ENCODE measurements at regions not wholly inside any gene's neighbourhood (a gene's known extent, or its start where the extent isn't known, plus 50 kb on each side); places are given as distances from the start of the nearest gene placed in this dataset.
A peak's percentile ranks its signal among the peaks of the same experiment; 100 is the strongest.

DNA sequence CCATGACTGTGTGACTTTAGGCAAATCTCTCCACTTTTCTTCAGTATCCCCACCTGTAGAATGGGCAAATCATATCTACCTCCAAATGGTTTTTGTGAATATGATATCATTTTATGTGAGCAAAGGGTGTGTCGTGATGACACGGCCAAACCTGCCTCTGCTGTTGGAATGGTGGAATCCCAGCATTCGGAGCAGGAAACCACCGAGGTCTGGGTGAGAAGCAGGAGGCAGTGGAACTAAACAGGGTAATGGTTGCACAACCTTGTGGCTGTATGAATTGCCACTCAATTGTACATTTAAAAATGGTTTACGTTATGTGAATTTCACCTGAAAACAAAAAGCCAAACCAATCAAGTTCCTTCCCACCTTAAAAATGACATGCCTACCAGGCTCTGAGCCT is 131.4 kb upstream of the ZMIZ1 start:
- H3K9me3 Mint-ChIP-seq: no peaks in the 10 kb centered on the region
- no peak overlapping the region for H3K4me3 Mint-ChIP-seq
- H3K36me3 Mint-ChIP-seq (ENCODE audit: insufficient read depth in 2 of 2): no peaks in the 10 kb centered on the region
- no peaks in the 10 kb centered on the region for H3K4me1 Mint-ChIP-seq (ENCODE audit: low read depth)
- ATAC-seq (replicated peaks in 1 of 2) (no peak), DNase-seq (no peak)
- H3K27ac Mint-ChIP-seq: no peak overlapping the region
- no peaks in the 10 kb centered on the region for H3K27me3 Mint-ChIP-seq (ENCODE audit: low read depth)

DNA sequence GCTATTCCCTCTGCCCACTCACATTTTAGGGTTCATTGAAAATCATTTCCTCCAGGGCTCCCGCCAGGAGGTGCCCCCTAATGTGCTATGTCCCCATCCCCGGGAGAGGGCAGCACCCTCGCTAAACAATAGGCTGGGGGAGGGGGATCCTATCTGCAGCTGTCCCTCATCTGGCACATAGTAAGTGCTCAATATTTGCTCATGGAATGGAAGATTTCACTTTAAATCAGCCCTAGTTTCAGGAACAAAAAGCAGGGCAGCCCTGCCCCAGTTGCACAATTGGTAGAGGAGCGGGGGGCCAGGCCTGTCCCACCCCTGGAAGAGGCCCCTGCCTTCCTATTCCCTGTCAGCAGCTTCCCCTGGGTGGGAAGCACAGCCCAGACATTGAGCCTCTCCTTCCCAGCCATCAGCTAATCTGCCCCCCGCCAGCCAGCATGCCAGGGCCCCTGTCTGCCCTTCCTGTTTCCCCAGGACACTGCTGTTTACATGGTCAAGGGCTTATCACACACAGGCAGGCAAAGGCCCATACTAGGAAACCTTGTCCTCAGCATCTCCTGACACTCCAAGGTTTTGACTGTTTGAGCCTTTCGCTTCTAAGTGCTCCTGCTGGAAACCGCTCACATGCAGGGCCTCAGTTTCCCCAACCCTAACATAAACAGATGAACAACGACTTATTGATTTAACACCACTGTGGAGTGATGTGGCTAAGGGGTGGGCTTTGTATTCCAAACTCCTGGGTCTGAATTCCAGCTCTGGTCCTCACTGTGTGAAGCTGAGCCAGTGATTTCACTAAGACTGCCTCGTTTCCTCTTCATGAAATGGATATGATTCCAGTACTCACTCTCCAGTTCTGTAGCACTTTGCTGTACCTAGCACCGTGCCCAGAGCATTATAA is 130.7 kb upstream of the ZMIZ1 start:
- H3K27ac Mint-ChIP-seq: no peak overlapping the region
- peaks cover 0 to 1% of the 10 kb centered on the region in 2 donors for H3K9me3 Mint-ChIP-seq
- no peaks in the 10 kb centered on the region for H3K27me3 Mint-ChIP-seq (ENCODE audit: low read depth)
- H3K36me3 Mint-ChIP-seq (ENCODE audit: insufficient read depth in 2 of 2): no peaks in the 10 kb centered on the region
- H3K4me3 Mint-ChIP-seq: no peak overlapping the region
- no peaks in the 10 kb centered on the region for H3K4me1 Mint-ChIP-seq (ENCODE audit: low read depth)
- peak; percentile 9 to 16 for DNase-seq
- ATAC-seq (replicated peaks in 1 of 2): peak in 1 of 2 donors; percentile 47

DNA sequence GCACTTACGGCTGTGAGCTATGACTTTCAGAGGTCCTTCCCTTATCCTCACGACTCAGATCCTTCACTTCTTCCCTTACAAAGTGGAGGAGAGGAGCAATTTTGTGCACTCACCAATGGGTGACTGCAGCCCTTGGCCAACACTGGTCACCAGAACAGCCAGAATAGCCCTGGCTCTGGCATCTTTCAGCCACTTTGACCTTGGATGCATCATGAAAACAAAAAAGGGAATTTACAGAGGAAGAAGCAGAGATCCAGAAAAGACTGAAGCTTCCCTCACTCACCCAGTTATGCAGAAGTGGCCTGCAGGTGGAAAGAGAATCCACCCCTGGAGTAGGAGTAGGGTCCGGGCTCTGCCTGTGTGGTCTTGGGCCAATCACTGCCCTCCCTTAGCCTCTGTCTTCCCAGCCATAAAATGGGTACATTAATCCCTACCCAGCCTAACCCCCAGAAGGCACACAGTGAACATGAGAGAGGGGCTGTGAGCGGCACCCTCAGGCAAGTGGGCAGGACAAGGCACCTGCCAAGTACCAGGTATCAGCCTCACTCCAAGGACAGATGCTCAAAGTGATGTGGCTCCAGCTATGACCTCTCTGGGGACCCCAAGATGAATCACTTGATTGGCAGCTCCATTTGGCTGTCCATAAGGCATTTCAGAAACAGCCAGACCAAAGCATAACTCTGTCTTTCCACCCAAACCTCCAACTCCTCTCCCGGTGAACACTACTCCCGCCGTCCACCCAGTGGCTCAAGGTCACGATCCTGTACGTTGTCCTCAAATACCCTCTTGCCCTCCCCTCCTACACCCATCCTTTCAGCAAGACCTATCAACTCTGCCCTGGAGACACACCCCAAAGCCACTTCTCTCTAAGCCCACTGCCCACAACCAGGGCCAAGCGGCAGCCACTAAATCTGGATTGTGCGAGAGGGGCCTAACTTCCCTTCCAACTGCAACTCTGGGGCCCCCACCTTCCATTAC is 129.8 kb upstream of the ZMIZ1 start:
- Mint-ChIP-seq H3K4me3 (no peak overlapping the region), H3K27ac (no peak overlapping the region), H3K9me3 (peaks cover 1 to 2% of the 10 kb centered on the region in 2 donors), H3K36me3 (ENCODE audit: insufficient read depth in 2 of 2) (no peaks in the 10 kb centered on the region), H3K4me1 (ENCODE audit: low read depth) (no peaks in the 10 kb centered on the region), H3K27me3 (ENCODE audit: low read depth) (no peaks in the 10 kb centered on the region)
- ATAC-seq (replicated peaks in 1 of 2): no peak
- no peak for DNase-seq

DNA sequence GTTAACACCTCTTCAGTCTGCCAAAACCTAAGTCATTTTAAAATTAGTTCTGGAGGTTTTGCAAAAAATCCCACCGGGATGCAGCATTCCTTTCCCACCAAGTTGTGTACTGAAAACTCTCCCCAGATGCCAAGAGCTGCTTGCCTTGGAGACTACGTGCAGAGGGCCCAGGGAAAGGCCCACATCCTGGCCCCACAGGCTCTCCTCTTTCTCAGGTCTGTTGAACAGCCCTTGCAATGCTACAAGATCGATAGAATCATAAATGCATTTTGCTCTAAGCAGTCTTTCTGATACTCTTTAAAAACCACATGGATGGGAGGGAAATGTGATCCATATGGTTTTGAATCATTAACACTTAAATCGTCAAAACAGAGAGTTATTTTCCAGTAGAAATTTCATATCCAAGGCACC is 126.7 kb upstream of the ZMIZ1 start:
- Mint-ChIP-seq H3K27ac (no peak overlapping the region), H3K4me1 (ENCODE audit: low read depth) (peaks cover 7% of the 10 kb centered on the region), H3K9me3 (peaks cover 1 to 2% of the 10 kb centered on the region in 2 donors), H3K36me3 (ENCODE audit: insufficient read depth in 2 of 2) (no peaks in the 10 kb centered on the region), H3K4me3 (no peak overlapping the region), H3K27me3 (ENCODE audit: low read depth) (no peaks in the 10 kb centered on the region)
- no peak for ATAC-seq (replicated peaks in 1 of 2)
- no peak for DNase-seq

DNA sequence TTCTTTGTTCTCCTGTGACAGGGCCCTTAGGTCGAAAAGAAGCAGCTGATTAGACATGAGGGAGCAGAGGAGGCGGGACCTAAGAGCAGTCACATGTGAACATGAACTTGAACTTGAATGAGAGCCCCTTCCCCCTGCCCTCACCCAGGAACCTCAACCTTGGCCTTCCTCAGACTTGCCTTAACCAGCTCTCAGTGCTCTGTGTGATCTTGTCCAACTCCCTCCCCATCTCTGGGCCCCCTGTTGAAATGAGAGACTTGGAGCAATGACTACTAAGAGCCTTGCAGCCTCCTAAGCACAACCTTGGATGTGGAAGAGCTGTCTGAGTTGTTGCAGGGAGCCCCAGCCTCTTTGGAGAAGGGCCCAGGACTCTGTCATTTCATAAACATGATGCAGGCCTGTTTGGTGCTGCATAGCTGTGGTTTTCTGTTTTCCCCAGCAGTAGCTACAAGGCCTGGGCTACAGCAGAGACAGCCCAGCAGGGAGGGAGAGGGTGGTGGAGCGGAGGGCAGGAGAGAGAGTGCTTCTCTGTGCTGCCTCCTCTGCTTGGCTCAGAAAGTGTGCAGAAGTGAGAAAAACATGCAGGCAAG is 123.9 kb upstream of the ZMIZ1 start:
- Mint-ChIP-seq H3K4me1 (ENCODE audit: low read depth) (peaks cover 7% of the 10 kb centered on the region), H3K36me3 (ENCODE audit: insufficient read depth in 2 of 2) (no peaks in the 10 kb centered on the region)
- ATAC-seq (replicated peaks in 1 of 2): no peak

DNA sequence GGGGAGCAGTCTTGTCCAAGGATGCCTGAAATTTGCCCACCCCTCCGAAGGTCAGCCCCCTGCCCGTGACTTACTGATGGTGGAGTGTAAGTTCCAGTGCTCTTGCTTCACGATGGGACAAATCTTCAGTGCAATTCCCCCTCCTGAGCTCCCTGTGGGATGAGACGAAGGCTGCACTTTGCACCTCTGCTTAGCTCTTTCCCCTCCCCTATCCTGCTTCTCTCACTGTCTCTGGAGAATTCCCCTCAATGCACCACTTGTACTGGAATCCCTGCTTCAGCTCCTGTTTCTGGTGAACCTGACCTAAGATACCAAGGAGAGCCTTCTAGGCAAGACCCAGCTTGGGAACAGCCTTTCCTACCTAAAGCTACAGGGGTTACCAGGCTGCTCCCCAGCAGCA is 122.9 kb upstream of the ZMIZ1 start:
- peaks cover 1 to 2% of the 10 kb centered on the region in 2 donors for H3K9me3 Mint-ChIP-seq
- no peak for DNase-seq
- H3K36me3 Mint-ChIP-seq (ENCODE audit: insufficient read depth in 2 of 2): no peaks in the 10 kb centered on the region
- H3K4me1 Mint-ChIP-seq (ENCODE audit: low read depth): peaks cover 7% of the 10 kb centered on the region
- no peak for ATAC-seq (replicated peaks in 1 of 2)
- H3K27ac Mint-ChIP-seq: no peak overlapping the region
- H3K27me3 Mint-ChIP-seq (ENCODE audit: low read depth): no peaks in the 10 kb centered on the region
- H3K4me3 Mint-ChIP-seq: no peak overlapping the region

More for the DNA sequence above, 123.9 kb upstream of the ZMIZ1 start:
- no peak overlapping the region for H3K4me3 Mint-ChIP-seq
- peaks cover 1 to 2% of the 10 kb centered on the region in 2 donors for H3K9me3 Mint-ChIP-seq
- DNase-seq: no peak
- H3K27me3 Mint-ChIP-seq (ENCODE audit: low read depth): no peaks in the 10 kb centered on the region
- no peak overlapping the region for H3K27ac Mint-ChIP-seq

DNA sequence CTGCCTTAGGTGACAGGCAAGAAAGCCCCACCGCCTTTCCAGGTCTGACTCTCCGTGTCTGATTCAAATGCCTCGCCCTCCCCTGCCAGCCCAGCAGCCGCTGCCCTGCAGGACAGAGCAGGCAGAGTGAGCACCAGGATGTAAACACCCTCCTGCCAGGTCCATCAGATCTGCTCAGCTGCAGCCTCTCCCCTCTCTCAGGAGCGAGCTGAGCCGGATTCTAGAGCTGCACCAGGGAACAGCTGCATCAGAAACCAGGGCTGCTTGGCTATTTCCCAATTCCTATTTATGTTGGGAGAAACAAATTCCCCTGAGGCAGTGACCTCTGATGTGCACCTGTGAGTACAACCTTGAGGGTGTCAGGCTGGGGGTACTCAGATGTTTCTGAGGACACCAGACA is 121.5 kb upstream of the ZMIZ1 start:
- Mint-ChIP-seq H3K4me3 (no peak overlapping the region), H3K27me3 (ENCODE audit: low read depth) (no peaks in the 10 kb centered on the region), H3K9me3 (peaks cover 1 to 2% of the 10 kb centered on the region in 2 donors), H3K36me3 (ENCODE audit: insufficient read depth in 2 of 2) (no peaks in the 10 kb centered on the region), H3K27ac (no peak overlapping the region), H3K4me1 (ENCODE audit: low read depth) (peaks cover 7% of the 10 kb centered on the region)
- ATAC-seq (replicated peaks in 1 of 2): no peak
- no peak for DNase-seq

DNA sequence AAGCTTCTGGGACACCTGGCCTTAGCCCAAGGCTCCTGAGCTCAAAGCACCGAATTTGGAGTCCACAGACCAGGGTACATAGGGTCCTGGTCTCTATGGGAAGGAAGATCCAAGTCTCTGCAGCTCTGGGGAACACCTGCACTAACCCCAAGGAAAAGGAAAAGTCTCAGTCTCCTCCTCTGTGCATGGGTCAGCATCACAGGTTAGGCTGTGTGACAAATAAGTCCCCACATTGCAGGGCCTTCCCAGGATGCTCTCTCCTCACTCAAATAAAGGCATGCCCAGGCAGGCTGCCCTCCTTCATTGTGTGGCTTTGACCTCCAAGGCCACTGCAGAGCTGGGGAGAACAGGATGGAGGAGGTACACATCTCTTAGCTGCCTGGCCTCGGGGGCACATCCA is 121.0 kb upstream of the ZMIZ1 start:
- H3K9me3 Mint-ChIP-seq: peaks cover 1 to 2% of the 10 kb centered on the region in 2 donors

DNA sequence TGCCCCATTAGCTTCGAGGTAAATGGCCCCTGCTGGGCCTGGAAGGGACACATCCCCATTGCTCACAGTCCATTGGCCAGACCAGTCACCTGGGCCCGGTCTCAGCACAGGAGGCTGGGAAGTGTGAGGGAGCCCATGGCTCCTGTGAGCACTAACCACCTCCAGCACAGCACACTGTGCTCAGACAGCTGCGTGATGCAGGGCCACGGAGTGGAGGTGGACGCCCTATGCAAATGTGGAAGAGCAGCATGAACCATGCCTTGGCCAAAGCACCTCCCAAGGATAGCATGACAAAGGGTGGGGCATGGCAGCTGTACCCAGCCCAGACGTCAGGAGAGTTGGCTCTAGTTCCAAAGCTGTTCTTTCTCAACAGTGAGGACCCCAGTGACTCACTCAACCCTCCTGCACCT is 120.1 kb upstream of the ZMIZ1 start:
- DNase-seq (no peak), ATAC-seq (replicated peaks in 1 of 2) (peak in 1 of 2 donors; percentile 26)
- no peaks in the 10 kb centered on the region for H3K9me3 Mint-ChIP-seq
- H3K36me3 Mint-ChIP-seq (ENCODE audit: insufficient read depth in 2 of 2): no peaks in the 10 kb centered on the region
- no peak overlapping the region for H3K27ac Mint-ChIP-seq
- no peak overlapping the region for H3K4me3 Mint-ChIP-seq
- no peaks in the 10 kb centered on the region for H3K27me3 Mint-ChIP-seq (ENCODE audit: low read depth)
- H3K4me1 Mint-ChIP-seq (ENCODE audit: low read depth): peaks cover 7% of the 10 kb centered on the region

More for the DNA sequence above, 121.0 kb upstream of the ZMIZ1 start:
- Mint-ChIP-seq H3K27ac (no peak overlapping the region), H3K27me3 (ENCODE audit: low read depth) (no peaks in the 10 kb centered on the region), H3K4me1 (ENCODE audit: low read depth) (peaks cover 7% of the 10 kb centered on the region), H3K4me3 (no peak overlapping the region), H3K36me3 (ENCODE audit: insufficient read depth in 2 of 2) (no peaks in the 10 kb centered on the region)
- ATAC-seq (replicated peaks in 1 of 2) (no peak), DNase-seq (no peak)

DNA sequence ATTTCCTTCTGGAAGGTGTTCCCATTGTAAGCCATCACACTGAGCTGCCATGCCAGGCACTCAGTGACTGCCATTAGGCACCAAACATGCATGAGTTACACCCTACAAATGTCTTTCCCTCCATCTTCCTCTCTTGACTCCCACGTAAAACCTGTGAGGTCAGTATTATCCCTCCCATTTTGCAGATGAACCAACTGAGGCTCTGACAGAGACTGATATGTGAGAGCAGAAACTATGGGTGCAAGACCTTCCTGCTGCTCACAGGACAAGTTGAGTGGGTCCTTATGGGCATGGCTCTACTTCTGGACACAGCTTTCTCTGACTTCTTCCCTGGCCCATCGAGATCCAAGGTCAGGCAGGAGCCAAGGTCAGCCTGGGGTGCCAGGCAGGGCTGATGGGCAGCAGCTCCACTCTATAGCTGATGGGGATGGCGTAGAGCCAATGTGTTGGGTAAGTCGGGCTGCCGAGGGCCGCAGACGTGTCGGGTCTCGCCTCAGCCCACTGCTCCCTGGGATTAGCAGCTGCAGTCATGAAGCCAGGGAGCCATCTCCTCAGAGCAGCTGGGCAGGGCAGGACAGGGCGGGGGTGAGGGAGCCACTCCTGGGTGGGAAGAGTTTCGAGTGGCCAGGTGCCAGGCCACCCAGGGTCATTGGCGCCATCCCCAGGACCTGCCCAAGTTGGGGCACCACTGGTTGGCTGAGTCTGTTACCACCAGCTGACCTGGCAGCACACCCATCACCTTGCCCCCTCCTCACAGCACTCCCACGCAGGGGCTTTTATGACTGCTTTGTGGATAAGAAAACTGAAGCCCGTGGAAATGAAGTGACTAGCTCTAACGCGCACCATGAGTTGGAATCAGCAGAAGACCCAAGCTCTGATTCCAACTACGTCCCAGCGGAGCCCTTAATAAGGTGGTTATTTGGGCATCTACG is 117.8 kb upstream of the ZMIZ1 start:
- H3K27me3 Mint-ChIP-seq (ENCODE audit: low read depth): no peaks in the 10 kb centered on the region
- no peak overlapping the region for H3K4me3 Mint-ChIP-seq
- no peaks in the 10 kb centered on the region for H3K9me3 Mint-ChIP-seq
- ATAC-seq (replicated peaks in 1 of 2) (no peak), DNase-seq (no peak)
- no peaks in the 10 kb centered on the region for H3K4me1 Mint-ChIP-seq (ENCODE audit: low read depth)
- H3K36me3 Mint-ChIP-seq (ENCODE audit: insufficient read depth in 2 of 2): no peaks in the 10 kb centered on the region
- no peak overlapping the region for H3K27ac Mint-ChIP-seq

DNA sequence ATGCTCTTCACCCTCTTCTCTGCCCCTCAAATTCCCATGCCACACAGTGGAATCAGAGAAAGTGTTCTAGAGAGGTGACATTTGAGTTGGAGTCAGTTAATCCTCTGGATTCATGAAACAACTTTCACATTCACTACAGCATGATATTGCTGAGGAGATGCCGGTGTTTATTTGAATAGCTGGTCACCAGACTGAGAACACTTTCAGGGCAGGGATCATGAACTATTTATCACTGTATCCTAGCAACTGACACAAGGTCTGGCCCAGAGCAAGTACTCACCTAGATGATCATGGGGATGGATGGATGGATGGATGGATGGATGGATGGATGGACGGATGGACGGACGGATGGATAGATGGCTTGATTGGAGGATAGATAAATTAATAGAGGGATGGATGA is 116.7 kb upstream of the ZMIZ1 start:
- Mint-ChIP-seq H3K27me3 (ENCODE audit: low read depth) (no peaks in the 10 kb centered on the region), H3K36me3 (ENCODE audit: insufficient read depth in 2 of 2) (no peaks in the 10 kb centered on the region), H3K9me3 (no peaks in the 10 kb centered on the region), H3K4me1 (ENCODE audit: low read depth) (no peaks in the 10 kb centered on the region), H3K27ac (no peak overlapping the region), H3K4me3 (no peak overlapping the region)
- ATAC-seq (replicated peaks in 1 of 2) (no peak), DNase-seq (no peak)

DNA sequence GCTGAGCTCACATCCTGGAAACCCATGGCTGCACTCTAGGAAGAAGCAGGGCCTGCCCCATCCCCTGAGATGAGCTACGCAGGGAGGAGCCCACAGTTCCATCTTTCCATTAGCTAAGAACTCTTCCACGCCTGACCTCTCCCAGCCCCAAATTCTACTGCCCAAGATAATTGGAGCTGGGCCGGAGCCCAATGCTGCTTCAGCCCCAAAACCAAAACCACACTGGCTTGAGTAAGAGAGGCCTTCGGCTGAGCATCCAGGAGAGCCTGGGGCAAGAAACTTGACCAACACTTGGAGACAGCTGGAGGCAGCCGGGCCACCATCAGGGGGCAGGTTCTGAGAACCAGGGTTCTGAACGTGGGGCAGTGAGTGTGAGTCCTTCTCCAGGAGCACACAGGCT is 116.1 kb upstream of the ZMIZ1 start:
- H3K4me1 Mint-ChIP-seq (ENCODE audit: low read depth): no peaks in the 10 kb centered on the region
- no peak overlapping the region for H3K27ac Mint-ChIP-seq
- H3K4me3 Mint-ChIP-seq: no peak overlapping the region
- no peaks in the 10 kb centered on the region for H3K36me3 Mint-ChIP-seq (ENCODE audit: insufficient read depth in 2 of 2)
- no peaks in the 10 kb centered on the region for H3K9me3 Mint-ChIP-seq
- no peak for DNase-seq
- no peak for ATAC-seq (replicated peaks in 1 of 2)
- H3K27me3 Mint-ChIP-seq (ENCODE audit: low read depth): no peaks in the 10 kb centered on the region

Measured in activated T-cell treated with anti-CD3 and anti-CD28 coated beads, Interleukin-2, amount 50 U/mL, for 72 hours (primary cell).